Mucosa of rectum (tissue), 2 donors: ENCODE measurements at regions not wholly inside any gene's neighbourhood (a gene's known extent, or its start where the extent isn't known, plus 50 kb on each side); places are given as distances from the start of the nearest gene placed in this dataset.

ENCODE experiments used
- H3K27ac ChIP-seq, 2 donors: one replicate each; pipeline ENCODE4 v1.7.0; 2013; ENCODE audit warnings: inconsistent platforms in 2 of 2, low read depth in 2 of 2, low read length in 2 of 2
- H3K27me3 ChIP-seq, 2 donors: one replicate each; pipeline ENCODE4 v1.7.0; 2013; ENCODE audit warnings: low read length in 2 of 2; ENCODE audit not compliant: control insufficient read depth in 2 of 2, insufficient read depth in 2 of 2
- H3K36me3 ChIP-seq, 2 donors: one replicate each; pipeline ENCODE4 v1.7.0; 2013; ENCODE audit warnings: low read length in 2 of 2; ENCODE audit not compliant: control insufficient read depth in 2 of 2, insufficient read depth in 2 of 2
- H3K4me1 ChIP-seq, 2 donors: one replicate each; pipeline ENCODE4 v1.7.0; 2013; ENCODE audit warnings: low read length in 2 of 2, mild to moderate bottlenecking in 1 of 2; ENCODE audit not compliant: control insufficient read depth in 2 of 2, insufficient read depth in 2 of 2
- H3K4me3 ChIP-seq, 2 donors: one replicate each; pipeline ENCODE4 v1.7.0; 2013; ENCODE audit warnings: low read length in 2 of 2
- H3K9ac ChIP-seq, 2 donors: one replicate each; pipeline ENCODE4 v1.7.0; 2013; ENCODE audit warnings: low read length in 2 of 2, low read depth in 1 of 2, mild to moderate bottlenecking in 1 of 2
- H3K9me3 ChIP-seq, 2 donors: one replicate each; pipeline ENCODE4 v1.7.0; 2013; ENCODE audit warnings: low read length in 2 of 2; ENCODE audit not compliant: control insufficient read depth in 2 of 2
- donor health status: healthy.
- donor health status: Normal muscosa, but diverticular disease.

DNA sequence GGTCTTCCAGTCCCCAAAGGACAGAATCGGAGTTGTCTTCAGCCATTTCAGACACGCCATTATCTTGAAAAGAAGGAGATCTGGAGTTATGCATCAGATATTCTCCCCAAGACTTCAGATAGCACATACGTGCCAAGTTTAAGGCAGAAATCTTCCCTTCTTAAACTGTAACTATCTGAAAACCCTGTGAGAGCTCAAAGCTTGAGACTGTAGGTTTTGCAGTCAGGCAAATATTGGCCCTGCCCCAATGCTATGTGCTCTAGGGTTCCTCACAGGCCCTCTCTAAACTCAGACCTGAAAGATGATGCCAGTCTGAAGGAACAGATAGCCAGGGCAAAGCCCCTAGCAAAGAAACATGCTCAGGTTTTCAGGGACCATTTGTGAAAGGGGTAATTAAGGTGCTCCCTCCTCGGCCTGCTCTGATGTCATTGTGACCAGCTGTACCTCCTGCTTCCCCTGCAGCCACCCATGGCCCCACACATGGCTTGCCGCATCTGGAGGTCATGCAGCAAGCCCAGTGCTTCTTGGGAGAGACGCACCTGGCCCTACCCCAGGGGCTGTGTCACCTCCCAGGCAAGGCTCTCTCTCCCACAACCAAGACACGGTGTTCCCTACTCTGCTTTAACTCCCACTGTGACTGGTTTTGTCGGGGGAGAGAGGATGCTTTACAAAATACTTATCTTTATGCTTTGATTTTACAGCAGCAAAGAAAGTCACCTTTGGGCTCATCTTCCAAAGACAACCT, 53.4 kb upstream of the POMGNT2 start:
- Histone ChIP-seq H3K27me3 (peaks cover 0 to 4% of the 10 kb centered on the region in 2 donors), H3K9me3 (no peaks in the 10 kb centered on the region), H3K4me1 (no peaks in the 10 kb centered on the region), H3K36me3 (no peaks in the 10 kb centered on the region), H3K4me3 (no peak overlapping the region), H3K27ac (no peak overlapping the region), H3K9ac (no peak overlapping the region)

DNA sequence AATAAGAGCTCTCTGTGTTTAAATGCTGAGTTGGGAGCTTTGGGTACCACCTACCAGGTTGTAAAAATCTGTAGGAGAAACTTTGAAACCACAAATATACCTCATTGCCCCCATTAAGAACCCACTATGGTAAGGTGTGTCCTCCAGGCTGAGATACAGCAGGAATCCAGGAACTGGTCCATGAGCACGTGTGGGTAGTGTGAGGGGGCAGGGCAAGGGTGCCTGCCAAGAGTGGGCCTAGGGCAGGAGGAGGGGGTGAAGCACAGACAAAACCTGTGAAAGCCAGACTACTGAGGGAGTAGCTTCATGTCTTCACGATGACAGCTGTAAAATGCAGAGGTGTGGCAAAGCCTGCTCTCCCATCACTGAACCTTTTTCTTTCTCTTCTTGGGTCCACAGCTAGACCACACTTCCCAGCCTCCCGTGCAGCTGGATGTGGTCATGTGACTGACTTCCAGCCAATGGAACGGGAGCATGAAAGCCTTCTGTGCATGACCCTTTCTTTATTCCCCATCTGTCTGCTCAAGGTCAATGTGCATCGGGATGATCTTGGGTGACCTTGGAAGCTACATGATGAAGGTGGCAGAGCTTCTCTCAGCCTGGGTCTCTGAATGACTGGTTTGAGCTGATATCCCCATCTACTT, 51.1 kb upstream of the POMGNT2 start:
- H3K36me3 ChIP-seq, result no peaks in the 10 kb centered on the region
- H3K4me3 ChIP-seq, result no peak overlapping the region
- H3K27me3 ChIP-seq, result peaks cover 2 to 4% of the 10 kb centered on the region in 2 donors
- no peak overlapping the region for H3K27ac ChIP-seq
- H3K4me1 ChIP-seq, result no peaks in the 10 kb centered on the region
- no peak overlapping the region for H3K9ac ChIP-seq
- H3K9me3 ChIP-seq, result no peaks in the 10 kb centered on the region

GRCh38 chr3:43155464-43156121, 49.7 kb upstream of the POMGNT2 start:
- Histone ChIP-seq H3K9ac (no peak overlapping the region), H3K4me1 (no peaks in the 10 kb centered on the region)

More at GRCh38 chr3:43155464-43156121, 49.7 kb upstream of the POMGNT2 start:
- Histone ChIP-seq H3K4me3 (no peak overlapping the region), H3K36me3 (no peaks in the 10 kb centered on the region), H3K27me3 (peaks cover 2 to 4% of the 10 kb centered on the region in 2 donors), H3K9me3 (no peaks in the 10 kb centered on the region), H3K27ac (no peak overlapping the region)
